Neuron (in vitro differentiated cells): ENCODE measurements at regions not wholly inside any gene's neighbourhood (a gene's known extent, or its start where the extent isn't known, plus 50 kb on each side); places are given as distances from the start of the nearest gene placed in this dataset.
"Not testable (repeated sequence)": the region's sequence is repeated elsewhere in the genome, so short reads cannot be mapped to it uniquely, and the experiment has no call there.

Source experiments
- H2AFZ ChIP-seq: one replicate; pipeline ENCODE4 v1.6.1; 2013; ENCODE audit warnings: low read depth, mild to moderate bottlenecking, inconsistent platforms, low read length, moderate library complexity
- H3K27me3 ChIP-seq: one replicate; pipeline ENCODE4 v1.6.1; 2013; ENCODE audit warnings: low read length; ENCODE audit not compliant: insufficient read depth
- H3K36me3 ChIP-seq: one replicate; pipeline ENCODE4 v1.6.1; 2013; ENCODE audit warnings: low read length; ENCODE audit not compliant: insufficient read depth
- H3K4me1 ChIP-seq: one replicate; pipeline ENCODE4 v1.6.1; 2013; ENCODE audit warnings: low read length; ENCODE audit not compliant: insufficient read depth
- H3K4me3 ChIP-seq: 2 replicates; pipeline ENCODE4 v1.5.1; 2013; ENCODE audit warnings: mild to moderate bottlenecking, low read length, moderate library complexity
- H3K9me3 ChIP-seq: one replicate; pipeline ENCODE4 v1.6.1; 2013; ENCODE audit warnings: low read length

- Histone ChIP-seq H2AFZ (no peak overlapping the region), H3K36me3 (no peaks in the 10 kb centered on the region), H3K4me1 (no peaks in the 10 kb centered on the region), H3K27me3 (no peaks in the 10 kb centered on the region), H3K4me3 (no peak overlapping the region), H3K9me3 (no peaks in the 10 kb centered on the region)
Observed at GRCh38 chr3:124633524-124633923, 96.7 kb upstream of the UMPS start.

GRCh38 chr3:124634210-124635168 is 95.8 kb upstream of the UMPS start:
- no peaks in the 10 kb centered on the region for H3K36me3 ChIP-seq
- H3K4me3 ChIP-seq = no peak overlapping the region
- no peak overlapping the region for H2AFZ ChIP-seq
- H3K27me3 ChIP-seq = no peaks in the 10 kb centered on the region
- no peaks in the 10 kb centered on the region for H3K4me1 ChIP-seq
- no peaks in the 10 kb centered on the region for H3K9me3 ChIP-seq

GRCh38 chr3:124635169-124635539 is 95.1 kb upstream of the UMPS start:
- Histone ChIP-seq H3K4me1 (no peaks in the 10 kb centered on the region), H3K36me3 (no peaks in the 10 kb centered on the region), H3K4me3 (no peak overlapping the region), H3K27me3 (no peaks in the 10 kb centered on the region), H2AFZ (no peak overlapping the region), H3K9me3 (no peaks in the 10 kb centered on the region)

- Histone ChIP-seq H3K9me3 (no peaks in the 10 kb centered on the region), H2AFZ (no peak overlapping the region), H3K4me3 (no peak overlapping the region), H3K4me1 (no peaks in the 10 kb centered on the region), H3K36me3 (no peaks in the 10 kb centered on the region), H3K27me3 (no peaks in the 10 kb centered on the region)
Observed at GRCh38 chr3:124636101-124636862, 94.0 kb upstream of the UMPS start.

GRCh38 chr3:124636863-124637296 is 93.4 kb upstream of the UMPS start:
- no peak overlapping the region for H3K4me3 ChIP-seq
- H3K27me3 ChIP-seq = no peaks in the 10 kb centered on the region
- no peaks in the 10 kb centered on the region for H3K9me3 ChIP-seq
- H3K4me1 ChIP-seq = no peaks in the 10 kb centered on the region
- no peak overlapping the region for H2AFZ ChIP-seq
- no peaks in the 10 kb centered on the region for H3K36me3 ChIP-seq

- no peaks in the 10 kb centered on the region for H3K27me3 ChIP-seq
- no peak overlapping the region for H2AFZ ChIP-seq
- no peaks in the 10 kb centered on the region for H3K4me1 ChIP-seq
- H3K9me3 ChIP-seq = no peaks in the 10 kb centered on the region
- H3K36me3 ChIP-seq = no peaks in the 10 kb centered on the region
- no peak overlapping the region for H3K4me3 ChIP-seq
Observed at GRCh38 chr3:124639406-124640237, 90.6 kb upstream of the UMPS start.

GRCh38 chr3:124640635-124641306 is 89.5 kb upstream of the UMPS start:
- no peaks in the 10 kb centered on the region for H3K9me3 ChIP-seq
- no peaks in the 10 kb centered on the region for H3K4me1 ChIP-seq
- H3K36me3 ChIP-seq = no peaks in the 10 kb centered on the region
- H2AFZ ChIP-seq = no peak overlapping the region
- no peaks in the 10 kb centered on the region for H3K27me3 ChIP-seq
- no peak overlapping the region for H3K4me3 ChIP-seq

- Histone ChIP-seq H3K36me3 (no peaks in the 10 kb centered on the region), H3K27me3 (no peaks in the 10 kb centered on the region), H3K4me1 (peaks cover 3% of the 10 kb centered on the region), H3K4me3 (no peak overlapping the region), H2AFZ (no peak overlapping the region), H3K9me3 (no peaks in the 10 kb centered on the region)
Observed at GRCh38 chr3:124643453-124643852, 86.8 kb upstream of the UMPS start.

- H3K36me3 ChIP-seq, H3K9me3 ChIP-seq, H2AFZ ChIP-seq, H3K4me3 ChIP-seq, H3K27me3 ChIP-seq, H3K4me1 ChIP-seq: not testable (repeated sequence)
Observed at GRCh38 chr3:124646186-124646585, 84.1 kb upstream of the UMPS start.

- peaks cover 5% of the 10 kb centered on the region for H3K4me1 ChIP-seq
Observed at GRCh38 chr3:124648551-124648950, 81.7 kb upstream of the UMPS start.

GRCh38 chr3:124650798-124651197 is 79.5 kb upstream of the UMPS start:
- H3K27me3 ChIP-seq = no peaks in the 10 kb centered on the region
- H3K9me3 ChIP-seq = no peaks in the 10 kb centered on the region
- H3K4me3 ChIP-seq = no peak overlapping the region
- H3K4me1 ChIP-seq = peaks cover 5% of the 10 kb centered on the region
- peaks cover 18% of the 10 kb centered on the region for H3K36me3 ChIP-seq
- H2AFZ ChIP-seq = no peak overlapping the region

More at GRCh38 chr3:124648551-124648950, 81.7 kb upstream of the UMPS start:
- Histone ChIP-seq H2AFZ (no peak overlapping the region), H3K27me3 (no peaks in the 10 kb centered on the region), H3K9me3 (no peaks in the 10 kb centered on the region), H3K36me3 (peaks cover 11% of the 10 kb centered on the region), H3K4me3 (no peak overlapping the region)

- not testable (repeated sequence) for H2AFZ ChIP-seq, H3K9me3 ChIP-seq, H3K4me3 ChIP-seq, H3K4me1 ChIP-seq, H3K27me3 ChIP-seq
- H3K36me3 ChIP-seq = peaks cover 18% of the 10 kb centered on the region
Observed at GRCh38 chr3:124651416-124651815, 78.8 kb upstream of the UMPS start.
